ENCODE measurements at regions not wholly inside any gene's neighbourhood (a gene's known extent, or its start where the extent isn't known, plus 50 kb on each side); places are given as distances from the start of the nearest gene placed in this dataset.

DNA sequence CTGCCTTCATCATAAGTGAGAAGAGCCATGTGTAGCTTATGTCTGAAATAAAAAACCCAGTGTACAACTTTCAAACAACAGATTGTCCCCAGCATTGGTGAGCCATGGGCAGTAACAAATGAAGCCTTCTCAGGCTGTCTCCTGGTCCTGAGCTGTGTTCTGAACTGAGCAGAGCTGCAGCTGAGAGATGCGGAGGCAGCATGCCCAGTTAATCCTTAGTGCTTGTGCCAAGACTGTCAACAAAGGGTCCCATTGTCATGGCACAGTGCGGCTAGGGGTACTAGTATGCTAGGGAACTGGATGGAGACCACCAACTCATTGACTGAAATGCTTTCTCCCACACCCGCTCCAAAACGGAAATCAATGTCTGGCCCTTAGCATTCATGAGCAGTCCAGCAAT is 154.3 kb downstream of the RMST start:
- Mint-ChIP-seq H3K9me3 (ENCODE audit: insufficient read depth) (peaks cover 4% of the 10 kb centered on the region), H3K4me1 (no peaks in the 10 kb centered on the region), H3K27me3 (no peaks in the 10 kb centered on the region), H3K27ac (no peak overlapping the region), H3K4me3 (no peak overlapping the region)
- POLR2A ChIA-PET: no interaction called here
- H3K36me3 ChIP-seq (replicated peaks in 1 of 2; ENCODE audit: control extremely low read depth in 1 of 2, control insufficient read depth in 1 of 2, extremely low read depth in 1 of 2, insufficient read depth in 2 of 2, low read length in 1 of 2): no peaks in the 10 kb centered on the region
- no peak for TF ChIP-seq EZH2 (IDR thresholded peaks at IDR 0.05; ENCODE audit: borderline replicate concordance, insufficient read depth, low read depth, low read length, poor library complexity, severe bottlenecking)
- TF ChIP-seq, protein P1, sequence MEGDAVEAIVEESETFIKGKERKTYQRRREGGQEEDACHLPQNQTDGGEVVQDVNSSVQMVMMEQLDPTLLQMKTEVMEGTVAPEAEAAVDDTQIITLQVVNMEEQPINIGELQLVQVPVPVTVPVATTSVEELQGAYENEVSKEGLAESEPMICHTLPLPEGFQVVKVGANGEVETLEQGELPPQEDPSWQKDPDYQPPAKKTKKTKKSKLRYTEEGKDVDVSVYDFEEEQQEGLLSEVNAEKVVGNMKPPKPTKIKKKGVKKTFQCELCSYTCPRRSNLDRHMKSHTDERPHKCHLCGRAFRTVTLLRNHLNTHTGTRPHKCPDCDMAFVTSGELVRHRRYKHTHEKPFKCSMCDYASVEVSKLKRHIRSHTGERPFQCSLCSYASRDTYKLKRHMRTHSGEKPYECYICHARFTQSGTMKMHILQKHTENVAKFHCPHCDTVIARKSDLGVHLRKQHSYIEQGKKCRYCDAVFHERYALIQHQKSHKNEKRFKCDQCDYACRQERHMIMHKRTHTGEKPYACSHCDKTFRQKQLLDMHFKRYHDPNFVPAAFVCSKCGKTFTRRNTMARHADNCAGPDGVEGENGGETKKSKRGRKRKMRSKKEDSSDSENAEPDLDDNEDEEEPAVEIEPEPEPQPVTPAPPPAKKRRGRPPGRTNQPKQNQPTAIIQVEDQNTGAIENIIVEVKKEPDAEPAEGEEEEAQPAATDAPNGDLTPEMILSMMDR (IDR thresholded peaks at IDR 0.05): no peak
- H3K27ac ChIP-seq (ENCODE audit: low read length in 2 of 2): no peak overlapping the region
- intact Hi-C loops (cut with micrococcal nuclease): no loop called here
- H3K9me3 ChIP-seq (ENCODE audit: control extremely low read depth in 1 of 3, control insufficient read depth in 2 of 3, insufficient read depth in 1 of 3, low read length in 2 of 3): peaks cover 0 to 5% (median 0%) of the 10 kb centered on the region in 3 donors
- no peak overlapping the region for H3K4me2 ChIP-seq (replicated peaks; ENCODE audit: low read depth, low read length, poor library complexity, severe bottlenecking)
- H3K79me2 ChIP-seq (ENCODE audit: control insufficient read depth, insufficient read depth, low read length): no peaks in the 10 kb centered on the region
- 100% methylated on average over 1 of the region's 4 CpGs for WGBS (ENCODE audit: insufficient coverage)
- no peak overlapping the region for H3K9ac ChIP-seq (ENCODE audit: low read length)
- DNase-seq (no peak), ATAC-seq (ENCODE audit: low read depth) (no peak)
- CTCF ChIA-PET: no interaction called here
- no peak overlapping the region for H3K4me3 ChIP-seq (ENCODE audit: control extremely low read depth in 1 of 5, extremely low read depth in 1 of 5, insufficient read depth in 1 of 5, low read depth in 2 of 5, low read length in 4 of 5)
- no peak overlapping the region for H2AFZ ChIP-seq (ENCODE audit: insufficient read depth, low read depth, low read length, poor library complexity, severe bottlenecking)
- H3K4me1 ChIP-seq (ENCODE audit: control insufficient read depth in 2 of 2, insufficient read depth in 2 of 2, low read length in 2 of 2): no peaks in the 10 kb centered on the region
- H3K27me3 ChIP-seq (replicated peaks in 1 of 4; ENCODE audit: control extremely low read depth in 1 of 4, control insufficient read depth in 3 of 4, insufficient read depth in 4 of 4, low read length in 3 of 4): no peaks in the 10 kb centered on the region
- no peaks in the 10 kb centered on the region for H4K20me1 ChIP-seq (ENCODE audit: control insufficient read depth, insufficient read depth, low read length, poor library complexity, severe bottlenecking)

DNA sequence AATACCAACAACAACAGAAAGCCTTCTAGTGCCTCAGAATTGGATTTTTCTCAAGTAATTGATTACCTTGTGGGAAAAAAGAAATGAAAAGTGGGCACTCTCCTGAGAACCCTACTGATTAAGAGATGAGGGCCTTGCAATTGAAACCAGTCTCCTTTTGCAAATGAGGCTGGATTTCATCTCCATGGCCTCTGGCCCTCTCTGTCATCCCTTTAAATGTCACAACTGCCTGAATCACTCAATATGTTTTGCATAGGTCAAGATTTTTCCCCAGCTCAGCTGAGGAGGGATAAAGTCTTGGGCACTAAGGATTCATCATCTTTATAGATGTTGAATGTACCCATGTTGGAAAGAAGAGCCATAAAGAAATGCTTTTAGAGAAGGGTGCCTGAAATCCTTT is 166.4 kb downstream of the RMST start:
- H3K4me3 ChIP-seq (ENCODE audit: control extremely low read depth in 1 of 5, extremely low read depth in 1 of 5, insufficient read depth in 1 of 5, low read depth in 2 of 5, low read length in 4 of 5): no peak overlapping the region
- H3K27ac Mint-ChIP-seq: no peak overlapping the region
- no peaks in the 10 kb centered on the region for H4K20me1 ChIP-seq (ENCODE audit: control insufficient read depth, insufficient read depth, low read length, poor library complexity, severe bottlenecking)
- H3K4me2 ChIP-seq (replicated peaks; ENCODE audit: low read depth, low read length, poor library complexity, severe bottlenecking): no peak overlapping the region
- no peak overlapping the region for H2AFZ ChIP-seq (ENCODE audit: insufficient read depth, low read depth, low read length, poor library complexity, severe bottlenecking)
- ChIA-PET CTCF (no interaction called here), POLR2A (no interaction called here)
- H3K27me3 ChIP-seq (replicated peaks in 1 of 4; ENCODE audit: control extremely low read depth in 1 of 4, control insufficient read depth in 3 of 4, insufficient read depth in 4 of 4, low read length in 3 of 4): no peaks in the 10 kb centered on the region
- ATAC-seq (ENCODE audit: low read depth): no peak
- no peak for DNase-seq
- no peak overlapping the region for H3K4me3 Mint-ChIP-seq
- H3K9me3 ChIP-seq (ENCODE audit: control extremely low read depth in 1 of 3, control insufficient read depth in 2 of 3, insufficient read depth in 1 of 3, low read length in 2 of 3): no peaks in the 10 kb centered on the region
- H3K4me1 ChIP-seq (ENCODE audit: control insufficient read depth in 2 of 2, insufficient read depth in 2 of 2, low read length in 2 of 2): no peaks in the 10 kb centered on the region
- TF ChIP-seq EZH2 (IDR thresholded peaks at IDR 0.05; ENCODE audit: borderline replicate concordance, insufficient read depth, low read depth, low read length, poor library complexity, severe bottlenecking): no peak
- TF ChIP-seq, protein P1 (IDR thresholded peaks at IDR 0.05): no peak
- H3K27me3 Mint-ChIP-seq: no peaks in the 10 kb centered on the region
- no peaks in the 10 kb centered on the region for H3K9me3 Mint-ChIP-seq (ENCODE audit: insufficient read depth)
- no peaks in the 10 kb centered on the region for H3K36me3 ChIP-seq (replicated peaks in 1 of 2; ENCODE audit: control extremely low read depth in 1 of 2, control insufficient read depth in 1 of 2, extremely low read depth in 1 of 2, insufficient read depth in 2 of 2, low read length in 1 of 2)
- no peaks in the 10 kb centered on the region for H3K79me2 ChIP-seq (ENCODE audit: control insufficient read depth, insufficient read depth, low read length)
- intact Hi-C loops (cut with micrococcal nuclease): no loop called here
- H3K9ac ChIP-seq (ENCODE audit: low read length): no peak overlapping the region
- H3K4me1 Mint-ChIP-seq: no peaks in the 10 kb centered on the region
- no peak overlapping the region for H3K27ac ChIP-seq (ENCODE audit: low read length in 2 of 2)
